Endodermal cell (in vitro differentiated cells): ENCODE measurements at regions not wholly inside any gene's neighbourhood (a gene's known extent, or its start where the extent isn't known, plus 50 kb on each side); places are given as distances from the start of the nearest gene placed in this dataset.

Experiments used
- DNase-seq: peaks from one replicate; pipeline ENCODE4 v3.0.0-alpha.2; 2017
- H3K27ac ChIP-seq: 2 replicates; pipeline ENCODE4 v1.5.1; 2013; ENCODE audit warnings: mild to moderate bottlenecking, low read depth, low read length, moderate library complexity
- H3K27me3 ChIP-seq: 2 replicates; pipeline ENCODE4 v1.6.1; 2013; ENCODE audit warnings: mild to moderate bottlenecking, low read length, moderate library complexity; ENCODE audit not compliant: insufficient read depth, control insufficient read depth, poor library complexity, severe bottlenecking
- H3K36me3 ChIP-seq: 2 replicates; pipeline ENCODE4 v1.7.0; 2013; ENCODE audit warnings: mild to moderate bottlenecking, low read length, moderate library complexity; ENCODE audit not compliant: control insufficient read depth, insufficient read depth
- H3K4me1 ChIP-seq: one replicate; pipeline ENCODE4 v1.7.0; 2013; ENCODE audit warnings: low read length; ENCODE audit not compliant: control insufficient read depth, insufficient read depth
- H3K4me3 ChIP-seq: 2 replicates; pipeline ENCODE4 v1.5.1; 2013; ENCODE audit warnings: mild to moderate bottlenecking, low read length, moderate library complexity
- H3K9ac ChIP-seq: 2 replicates; pipeline ENCODE4 v1.6.1; 2013; ENCODE audit warnings: mild to moderate bottlenecking, low read length, moderate library complexity; ENCODE audit not compliant: poor library complexity, severe bottlenecking; ENCODE audit errors: extremely low read depth
- H3K9me3 ChIP-seq: 2 replicates; pipeline ENCODE4 v1.6.1; 2013; ENCODE audit warnings: mild to moderate bottlenecking, low read length, moderate library complexity; ENCODE audit not compliant: control insufficient read depth
- H3K27ac Mint-ChIP-seq: 2 replicates; pipeline ENCODE4 v1.8.0; 2020; ENCODE audit warnings: mixed read lengths
- H3K27me3 Mint-ChIP-seq: 2 replicates; pipeline ENCODE4 v1.8.0; 2021; ENCODE audit warnings: mild to moderate bottlenecking, mixed read lengths; ENCODE audit not compliant: insufficient read depth
- H3K36me3 Mint-ChIP-seq: 2 replicates; pipeline ENCODE4 v1.8.0; 2020; ENCODE audit warnings: low read depth, mixed read lengths
- H3K4me1 Mint-ChIP-seq: 2 replicates; pipeline ENCODE4 v1.8.0; 2020; ENCODE audit warnings: mixed read lengths
- H3K4me3 Mint-ChIP-seq: 2 replicates; pipeline ENCODE4 v1.8.0; 2020; ENCODE audit warnings: mild to moderate bottlenecking, moderate library complexity, mixed read lengths
- H3K9me3 Mint-ChIP-seq: 2 replicates; pipeline ENCODE4 v1.8.0; 2020; ENCODE audit warnings: mild to moderate bottlenecking, mixed read lengths
- WGBS, 2 experiments: methylation state at CpG; one replicate each; pipeline versions ENCODE4 v1.1.5 to v1.1.7; 2013; ENCODE audit warnings: missing lambda C conversion rate in 2 of 2, mixed read lengths in 1 of 2; ENCODE audit not compliant: insufficient coverage in 1 of 2, insufficient read length in 1 of 2; 5-methylcytosine and 5-hydroxymethylcytosine counted together
- TF ChIP-seq, protein P1 (sequence below): fragments of 200-600 bp; sonication (generic); conservative IDR thresholded peaks from 2 replicates; pipeline ENCODE4 v1.5.0; 2021; ENCODE audit warnings: antibody characterized with exemption, mild to moderate bottlenecking

DNA sequence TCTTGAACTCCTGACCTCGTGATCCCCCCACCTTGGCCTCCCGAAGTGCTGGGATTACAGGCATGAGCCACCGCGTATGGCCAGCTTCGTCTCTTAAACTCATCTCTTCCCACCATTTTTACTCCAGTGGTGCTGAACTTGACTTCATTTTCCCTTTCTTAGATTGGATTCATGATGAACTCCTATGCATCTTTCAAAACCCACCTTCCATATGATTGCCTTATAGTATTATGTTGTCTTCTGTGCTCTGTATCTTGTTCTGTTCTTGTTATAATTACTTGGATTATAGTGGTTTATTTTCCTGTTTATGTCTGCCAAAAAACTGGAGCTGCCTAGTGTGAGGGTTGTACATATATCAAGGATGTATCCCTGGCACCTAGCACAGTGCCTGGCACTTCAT lies 110.8 kb upstream of the GADD45A start:
- peaks cover 32% of the 10 kb centered on the region for H3K4me1 Mint-ChIP-seq
- Histone ChIP-seq H3K27ac (no peak overlapping the region), H3K4me1 (peaks cover 19% of the 10 kb centered on the region), H3K9me3 (no peaks in the 10 kb centered on the region), H3K9ac (no peak overlapping the region), H3K36me3 (no peaks in the 10 kb centered on the region), H3K27me3 (no peaks in the 10 kb centered on the region), H3K4me3 (no peak overlapping the region)
- no peaks in the 10 kb centered on the region for H3K27me3 Mint-ChIP-seq
- no peak overlapping the region for H3K27ac Mint-ChIP-seq
- TF ChIP-seq, protein P1, sequence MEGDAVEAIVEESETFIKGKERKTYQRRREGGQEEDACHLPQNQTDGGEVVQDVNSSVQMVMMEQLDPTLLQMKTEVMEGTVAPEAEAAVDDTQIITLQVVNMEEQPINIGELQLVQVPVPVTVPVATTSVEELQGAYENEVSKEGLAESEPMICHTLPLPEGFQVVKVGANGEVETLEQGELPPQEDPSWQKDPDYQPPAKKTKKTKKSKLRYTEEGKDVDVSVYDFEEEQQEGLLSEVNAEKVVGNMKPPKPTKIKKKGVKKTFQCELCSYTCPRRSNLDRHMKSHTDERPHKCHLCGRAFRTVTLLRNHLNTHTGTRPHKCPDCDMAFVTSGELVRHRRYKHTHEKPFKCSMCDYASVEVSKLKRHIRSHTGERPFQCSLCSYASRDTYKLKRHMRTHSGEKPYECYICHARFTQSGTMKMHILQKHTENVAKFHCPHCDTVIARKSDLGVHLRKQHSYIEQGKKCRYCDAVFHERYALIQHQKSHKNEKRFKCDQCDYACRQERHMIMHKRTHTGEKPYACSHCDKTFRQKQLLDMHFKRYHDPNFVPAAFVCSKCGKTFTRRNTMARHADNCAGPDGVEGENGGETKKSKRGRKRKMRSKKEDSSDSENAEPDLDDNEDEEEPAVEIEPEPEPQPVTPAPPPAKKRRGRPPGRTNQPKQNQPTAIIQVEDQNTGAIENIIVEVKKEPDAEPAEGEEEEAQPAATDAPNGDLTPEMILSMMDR: no peak
- H3K4me3 Mint-ChIP-seq: no peak overlapping the region
- DNase-seq: no peak
- no peaks in the 10 kb centered on the region for H3K36me3 Mint-ChIP-seq
- H3K9me3 Mint-ChIP-seq: no peaks in the 10 kb centered on the region
- 96% methylated on average over 4 to 5 of the region's 5 CpGs for WGBS, 2 experiments

DNA sequence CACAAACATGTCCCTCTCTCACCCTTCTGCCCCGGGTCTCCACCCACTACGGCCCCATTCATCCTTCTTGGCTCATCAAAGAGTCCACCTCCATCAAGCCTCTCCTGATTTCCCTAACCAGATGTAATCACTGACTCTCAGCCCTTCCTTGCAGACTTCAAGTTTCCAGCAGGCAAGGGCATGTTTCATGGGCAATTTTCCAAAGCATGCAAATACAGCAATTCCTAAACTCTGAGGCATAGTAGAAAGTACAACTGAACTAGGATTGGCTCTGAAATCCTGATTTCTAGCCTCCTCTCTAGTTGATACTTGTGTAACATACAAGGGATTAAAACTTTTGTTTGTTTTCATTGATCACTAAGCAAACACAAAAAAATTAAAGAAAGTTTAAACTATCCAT lies 109.1 kb upstream of the GADD45A start:
- Histone ChIP-seq H3K4me1 (peaks cover 15% of the 10 kb centered on the region), H3K27ac (no peak overlapping the region), H3K4me3 (no peak overlapping the region), H3K27me3 (no peaks in the 10 kb centered on the region), H3K9me3 (no peaks in the 10 kb centered on the region), H3K36me3 (no peaks in the 10 kb centered on the region), H3K9ac (no peak overlapping the region)
- Mint-ChIP-seq H3K27ac (no peak overlapping the region), H3K9me3 (no peaks in the 10 kb centered on the region), H3K4me1 (peaks cover 32% of the 10 kb centered on the region), H3K36me3 (no peaks in the 10 kb centered on the region), H3K27me3 (no peaks in the 10 kb centered on the region), H3K4me3 (no peak overlapping the region)
- DNase-seq: no peak
- WGBS, 2 experiments: 82 to 98% methylated on average over 2 of the region's 2 CpGs
- TF ChIP-seq, protein P1: no peak

DNA sequence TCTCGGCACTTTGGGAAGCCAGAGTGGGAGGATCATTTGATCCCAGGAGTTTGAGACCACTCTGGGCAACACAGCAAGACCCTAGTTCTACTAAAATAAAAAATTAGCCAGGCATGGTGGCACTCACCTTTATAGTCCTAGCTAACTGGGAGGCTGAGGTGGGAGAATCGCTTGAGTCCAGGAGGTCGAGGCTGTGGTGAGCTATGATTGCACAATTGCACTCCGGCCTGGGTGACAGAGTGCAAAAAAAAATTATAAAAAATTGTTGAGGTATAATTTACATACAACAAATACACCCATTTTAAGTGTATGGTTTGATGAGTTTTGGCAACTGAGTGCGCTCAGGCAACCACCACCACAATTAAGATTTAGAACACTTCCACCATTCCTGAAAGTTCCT lies 108.5 kb upstream of the GADD45A start:
- no peaks in the 10 kb centered on the region for H3K27me3 Mint-ChIP-seq
- H3K4me1 ChIP-seq: peaks cover 12% of the 10 kb centered on the region
- H3K9me3 ChIP-seq: no peaks in the 10 kb centered on the region
- H3K4me3 Mint-ChIP-seq: no peak overlapping the region
- H3K36me3 ChIP-seq: no peaks in the 10 kb centered on the region
- H3K36me3 Mint-ChIP-seq: no peaks in the 10 kb centered on the region
- H3K9me3 Mint-ChIP-seq: no peaks in the 10 kb centered on the region
- no peak overlapping the region for H3K9ac ChIP-seq
- peaks cover 31% of the 10 kb centered on the region for H3K4me1 Mint-ChIP-seq
- no peaks in the 10 kb centered on the region for H3K27me3 ChIP-seq
- no peak for DNase-seq
- H3K27ac ChIP-seq: no peak overlapping the region
- H3K4me3 ChIP-seq: no peak overlapping the region
- no peak overlapping the region for H3K27ac Mint-ChIP-seq
- TF ChIP-seq, protein P1: no peak
- whole genome bisulfite sequencing, 2 experiments: 94 to 100% methylated on average over 1 to 4 of the region's 5 CpGs
